ENCODE measurements at regions not wholly inside any gene's neighbourhood (a gene's known extent, or its start where the extent isn't known, plus 50 kb on each side); places are given as distances from the start of the nearest gene placed in this dataset.

DNA sequence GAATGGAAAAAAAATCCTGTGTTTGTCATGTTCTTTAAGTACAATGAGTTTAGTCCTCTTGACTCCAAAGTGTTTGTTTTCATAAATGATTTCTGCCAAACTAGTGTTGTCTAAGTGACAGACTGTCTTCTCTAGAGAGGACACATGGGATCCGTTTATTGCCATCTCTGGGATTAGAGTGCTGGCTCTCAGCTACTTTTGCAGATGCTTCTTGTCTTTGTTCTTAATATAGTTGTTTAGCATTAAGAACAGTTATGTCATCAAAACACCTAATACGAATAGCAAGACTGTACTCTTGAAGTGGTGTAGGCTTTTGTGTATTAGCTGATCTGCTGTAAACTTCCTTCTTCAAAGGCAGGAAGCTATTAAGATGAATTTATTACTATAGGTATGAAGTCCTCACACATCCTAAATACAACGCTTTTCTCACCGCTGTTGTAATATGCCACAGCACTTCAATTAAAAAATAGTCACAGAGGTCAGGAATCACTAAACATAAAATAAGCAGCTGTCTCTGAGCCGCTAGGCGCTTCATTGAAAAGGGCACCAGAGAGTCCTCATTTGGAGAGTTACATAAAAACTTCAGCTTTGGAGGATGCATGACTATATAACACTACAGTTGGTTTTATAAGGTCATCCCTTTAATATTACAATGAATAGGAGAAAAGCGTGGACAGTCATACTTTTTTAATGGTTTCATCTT lies 128.3 kb upstream of the ZNF385D start:
- TF ChIP-seq PHF8 (conservative IDR thresholded peaks at IDR 0.05; ENCODE audit: low read depth, low read length) (no peak), CTBP2 (IDR thresholded peaks at IDR 0.05; ENCODE audit: borderline replicate concordance, insufficient read depth, insufficient read length, low read length) (no peak), FOSL1 (IDR thresholded peaks at IDR 0.05; ENCODE audit: insufficient read depth, low read depth, low read length) (no peak), TCF12 (IDR thresholded peaks at IDR 0.05; ENCODE audit: low read depth, low read length) (no peak), SAP30 (IDR thresholded peaks at IDR 0.05; ENCODE audit: insufficient read depth, insufficient replicate concordance, low read length) (no peak), SIRT6 (IDR thresholded peaks at IDR 0.05; ENCODE audit: low read length) (no peak)
- Histone ChIP-seq H3K27me3 (replicated peaks in 1 of 4; ENCODE audit: control insufficient read depth in 3 of 4, extremely low read depth in 1 of 4, insufficient read depth in 3 of 4, low read length in 3 of 4) (no peaks in the 10 kb centered on the region), H4K8ac (ENCODE audit: extremely low read depth, insufficient read depth, low read length) (no peak overlapping the region), H3K9ac (replicated peaks in 1 of 4; ENCODE audit: extremely low read depth in 1 of 4, low read depth in 3 of 4, low read length in 3 of 4) (no peak overlapping the region), H3K4me3 (ENCODE audit: extremely low read depth in 1 of 4, insufficient read depth in 2 of 4, low read depth in 3 of 4, low read length in 4 of 4) (no peak overlapping the region), H3K9me3 (ENCODE audit: insufficient read depth in 2 of 2, low read depth in 1 of 2, low read length in 1 of 2) (no peaks in the 10 kb centered on the region), H2BK5ac (ENCODE audit: low read depth, low read length) (no peak overlapping the region), H3K79me2 (ENCODE audit: control insufficient read depth in 1 of 2, insufficient read depth in 2 of 2, low read length in 2 of 2) (no peaks in the 10 kb centered on the region), H3K79me1 (ENCODE audit: low read depth, low read length) (no peaks in the 10 kb centered on the region), H4K91ac (replicated peaks; ENCODE audit: insufficient read length, low read length) (no peak overlapping the region), H3K18ac (ENCODE audit: extremely low read depth, low read length) (no peak overlapping the region), H3K23ac (ENCODE audit: insufficient read length) (no peak overlapping the region), H4K5ac (ENCODE audit: insufficient read length, low read depth, low read length) (no peak overlapping the region), H3K4me1 (replicated peaks in 1 of 4; ENCODE audit: control insufficient read depth in 3 of 4, insufficient read depth in 4 of 4, low read length in 3 of 4) (no peaks in the 10 kb centered on the region), H3K23me2 (ENCODE audit: low read depth, low read length) (no peaks in the 10 kb centered on the region), H4K20me1 (replicated peaks in 1 of 2; ENCODE audit: control insufficient read depth in 1 of 2, insufficient read depth in 2 of 2, low read length in 2 of 2) (no peaks in the 10 kb centered on the region), H3K56ac (replicated peaks; ENCODE audit: insufficient read length, low read depth, low read length) (no peak overlapping the region), H2BK15ac (ENCODE audit: low read length) (no peak overlapping the region), H3K4ac (replicated peaks; ENCODE audit: insufficient read length, low read depth, low read length) (no peak overlapping the region), H2AFZ (ENCODE audit: low read length) (no peak overlapping the region), H2BK120ac (replicated peaks; ENCODE audit: low read depth, low read length) (no peak overlapping the region), H2BK20ac (ENCODE audit: low read length) (no peak overlapping the region), H3K14ac (ENCODE audit: insufficient read length) (no peak overlapping the region), H3K36me3 (ENCODE audit: control insufficient read depth in 2 of 4, insufficient read depth in 4 of 4, low read length in 3 of 4) (no peaks in the 10 kb centered on the region), H2BK12ac (ENCODE audit: low read depth, low read length) (no peak overlapping the region), H3K4me2 (ENCODE audit: insufficient read depth in 1 of 2, low read depth in 2 of 2, low read length in 2 of 2) (no peak overlapping the region), H2AK5ac (ENCODE audit: low read depth, low read length) (no peak overlapping the region), H3K27ac (ENCODE audit: low read depth, low read length) (no peak overlapping the region)
- DNase-seq (ENCODE audit: low read depth in 1 of 2, low spot score in 2 of 2) (no peak), FAIRE-seq (no peak)
- CTCF ChIA-PET (ENCODE audit: partially characterized antibody), result interaction anchor here (1.5 to 1.7 kb wide), 2 partner anchors 14 to 16 kb away, joined by 4 read pairs; no protein-coding TSS in a partner anchor
- WGBS, 2 experiments (ENCODE audit: extremely low coverage in 1 of 2, insufficient coverage in 1 of 2, insufficient read length in 1 of 2, insufficient replicate concordance in 2 of 2, low coverage in 1 of 2, low lambda C conversion rate in 2 of 2, missing lambda C conversion rate in 1 of 2), result 81% methylated on average over 7 of the region's 7 CpGs; no CpG with 5 or more reads in 1 of the 2 experiments
- POLR2A ChIA-PET (ENCODE audit: partially characterized antibody), result no interaction called here

Data from H1 (cell line).